Keratinocyte (primary cell): ENCODE measurements at regions not wholly inside any gene's neighbourhood (a gene's known extent, or its start where the extent isn't known, plus 50 kb on each side); places are given as distances from the start of the nearest gene placed in this dataset.

Experiments
- DNase-seq: peaks from one replicate; pipeline ENCODE4 v3.0.0-alpha.2; 2011; ENCODE audit warnings: low read depth, missing footprints, low spot score
- FAIRE-seq: peaks from 2 replicates; lab custom pipeline; 2011; peaks lifted over from hg19 to GRCh38; lab: Jason Lieb, UNC
- H2AFZ ChIP-seq: 2 replicates; pipeline ENCODE4 v1.6.0; 2012; ENCODE audit warnings: low read length, control low read depth, inconsistent platforms; ENCODE audit not compliant: control insufficient read depth
- H3K27ac ChIP-seq: 2 replicates; pipeline ENCODE4 v1.5.1; 2011; ENCODE audit warnings: low read length; ENCODE audit not compliant: control insufficient read depth, insufficient read depth
- H3K27me3 ChIP-seq: 3 replicates; pipeline ENCODE4 v1.6.0; 2011; ENCODE audit warnings: low read length; ENCODE audit not compliant: control insufficient read depth, insufficient read depth; ENCODE audit errors: extremely low read depth
- H3K36me3 ChIP-seq, 2 experiments: 2 replicates in 1 of 2; 3 replicates in 1 of 2; pipeline ENCODE4 v1.5.1; 2011; ENCODE audit warnings: low read length in 2 of 2, mild to moderate bottlenecking in 1 of 2; ENCODE audit not compliant: control insufficient read depth in 2 of 2, insufficient read depth in 2 of 2; ENCODE audit errors: extremely low read depth in 1 of 2
- H3K4me1 ChIP-seq: 3 replicates; pipeline ENCODE4 v1.5.1; 2011; ENCODE audit warnings: low read length; ENCODE audit not compliant: control insufficient read depth, insufficient read depth; ENCODE audit errors: extremely low read depth
- H3K4me2 ChIP-seq: 3 replicates; pipeline ENCODE4 v1.6.0; 2011; ENCODE audit warnings: low read depth, low read length; ENCODE audit not compliant: control insufficient read depth, insufficient read depth; ENCODE audit errors: extremely low read depth
- H3K4me3 ChIP-seq, 3 experiments: fragments of 200-600 bp in 1 of 3; sonication (generic) in 1 of 3; 2 replicates in 2 of 3; 3 replicates in 1 of 3; pipeline ENCODE4 v1.5.1; 2011 to 2016; ENCODE audit warnings: low read length in 3 of 3, mild to moderate bottlenecking in 3 of 3, control low read depth in 2 of 3, inconsistent platforms in 1 of 3, low read depth in 1 of 3, mixed read lengths in 1 of 3, mixed run types in 1 of 3, moderate library complexity in 1 of 3; ENCODE audit not compliant: control insufficient read depth in 2 of 3, insufficient read depth in 2 of 3; ENCODE audit errors: extremely low read depth in 1 of 3
- H3K79me2 ChIP-seq: 2 replicates; pipeline ENCODE4 v1.6.0; 2012; ENCODE audit warnings: low read length; ENCODE audit not compliant: control insufficient read depth, insufficient read depth
- H3K9ac ChIP-seq: 3 replicates; pipeline ENCODE4 v1.6.0; 2011; ENCODE audit warnings: low read length; ENCODE audit not compliant: control insufficient read depth, insufficient read depth; ENCODE audit errors: extremely low read depth
- H3K9me1 ChIP-seq: 3 replicates; pipeline ENCODE4 v1.6.0; 2011; ENCODE audit warnings: low read length; ENCODE audit not compliant: control insufficient read depth, insufficient read depth; ENCODE audit errors: extremely low read depth
- H3K9me3 ChIP-seq: 2 replicates; pipeline ENCODE4 v1.5.1; 2012; ENCODE audit warnings: low read depth, low read length; ENCODE audit not compliant: control insufficient read depth
- H4K20me1 ChIP-seq: 3 replicates; pipeline ENCODE4 v1.6.0; 2011; ENCODE audit warnings: low read length; ENCODE audit not compliant: control insufficient read depth, insufficient read depth; ENCODE audit errors: extremely low read depth
- CTCF ChIP-seq, 3 experiments: IDR thresholded peaks in 1 of 3; conservative IDR thresholded peaks in 1 of 3; optimal IDR thresholded peaks in 1 of 3; 2 replicates in 2 of 3; 3 replicates in 1 of 3; pipeline versions ENCODE3 to v1.5.1; 2011; ENCODE audit warnings: low read length in 3 of 3, mild to moderate bottlenecking in 3 of 3, moderate library complexity in 2 of 3, control low read depth in 1 of 3, inconsistent platforms in 1 of 3; ENCODE audit not compliant: insufficient read depth in 2 of 3; ENCODE audit errors: extremely low read depth in 1 of 3
- EZH2 ChIP-seq: IDR thresholded peaks from one replicate; pipeline ENCODE4 v1.6.1; 2012; ENCODE audit warnings: inconsistent platforms, mild to moderate bottlenecking, low read length, moderate library complexity
- dilution Hi-C: fragments of 300-500 bp; cut with MboI; formaldehyde crosslinking; loops from one replicate; pipeline ENCODE4 v1.7.0; 2020; ENCODE audit warnings: low sequenced_read_pairs; ENCODE audit not compliant: extremely low pct_ligation_motif_present

GRCh38 chr7:12766416-12766815 lies 79.0 kb downstream of the ARL4A start:
- H2AFZ ChIP-seq = no peak overlapping the region
- no peaks in the 10 kb centered on the region for H3K79me2 ChIP-seq
- H3K4me2 ChIP-seq = no peak overlapping the region
- FAIRE-seq = no peak
- DNase-seq = no peak
- H3K9ac ChIP-seq = no peak overlapping the region
- H3K36me3 ChIP-seq = no peaks in the 10 kb centered on the region
- H4K20me1 ChIP-seq = no peaks in the 10 kb centered on the region
- peaks cover 4% of the 10 kb centered on the region for H3K4me1 ChIP-seq
- H3K27me3 ChIP-seq = no peaks in the 10 kb centered on the region
- dilution Hi-C loops = no loop called here
- H3K27ac ChIP-seq = no peak overlapping the region
- no peak overlapping the region for H3K4me3 ChIP-seq
- no peak for TF ChIP-seq CTCF (optimal IDR thresholded peaks at IDR 0.05 in 1 of 3, IDR thresholded peaks at IDR 0.05 in 1 of 3, conservative IDR thresholded peaks at IDR 0.05 in 1 of 3; ENCODE audit: extremely low read depth in 1 of 3, insufficient read depth in 2 of 3, low read length in 3 of 3)
- TF ChIP-seq EZH2 = no peak
- H3K9me3 ChIP-seq = no peaks in the 10 kb centered on the region
- no peaks in the 10 kb centered on the region for H3K9me1 ChIP-seq

- FAIRE-seq = no peak
- no peaks in the 10 kb centered on the region for H3K9me3 ChIP-seq
- H3K9ac ChIP-seq = no peak overlapping the region
- H3K27me3 ChIP-seq = no peaks in the 10 kb centered on the region
- DNase-seq = no peak
- no peak overlapping the region for H3K27ac ChIP-seq
- no peaks in the 10 kb centered on the region for H4K20me1 ChIP-seq
- H3K9me1 ChIP-seq = no peaks in the 10 kb centered on the region
- H3K36me3 ChIP-seq = no peaks in the 10 kb centered on the region
- H2AFZ ChIP-seq = no peak overlapping the region
- TF ChIP-seq CTCF (optimal IDR thresholded peaks at IDR 0.05 in 1 of 3, IDR thresholded peaks at IDR 0.05 in 1 of 3, conservative IDR thresholded peaks at IDR 0.05 in 1 of 3; ENCODE audit: extremely low read depth in 1 of 3, insufficient read depth in 2 of 3, low read length in 3 of 3) = no peak
- TF ChIP-seq EZH2 = no peak
- H3K4me2 ChIP-seq = no peak overlapping the region
- peaks cover 6% of the 10 kb centered on the region for H3K4me1 ChIP-seq
- no peaks in the 10 kb centered on the region for H3K79me2 ChIP-seq
- dilution Hi-C loops = no loop called here
- no peak overlapping the region for H3K4me3 ChIP-seq
Observed at GRCh38 chr7:12768948-12769347, 81.5 kb downstream of the ARL4A start.
